GM19023 (cell line): ENCODE measurements at regions not wholly inside any gene's neighbourhood (a gene's known extent, or its start where the extent isn't known, plus 50 kb on each side); places are given as distances from the start of the nearest gene placed in this dataset.
A peak's percentile ranks its signal among the peaks of the same experiment; 100 is the strongest.
"Not testable (repeated sequence)": the region's sequence is repeated elsewhere in the genome, so short reads cannot be mapped to it uniquely, and the experiment has no call there.

Source experiments
- ATAC-seq: cut with Tn5 transposase; IDR thresholded peaks from one replicate; pipeline ENCODE4 v1.9.1; 2021; ENCODE audit warnings: mild to moderate bottlenecking, moderate library complexity; ENCODE audit not compliant: unreplicated experiment

DNA sequence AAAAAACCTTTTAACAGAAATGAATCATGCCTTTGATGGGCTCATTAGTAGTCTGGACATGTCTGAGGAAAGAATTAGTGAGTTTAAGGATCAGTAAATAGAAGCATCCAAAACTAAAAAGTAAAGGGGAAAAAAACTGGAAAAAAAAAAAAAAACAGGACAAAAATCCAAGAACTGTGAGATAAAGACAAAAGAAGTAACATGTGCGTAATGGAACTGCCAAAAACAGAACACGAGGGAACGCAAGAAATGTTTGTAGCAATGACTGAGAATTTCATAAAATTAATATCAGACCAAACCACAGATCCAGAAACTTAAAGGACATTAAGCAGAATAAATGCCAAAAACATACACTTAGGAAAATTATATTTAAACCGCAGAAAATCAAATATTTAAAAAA is 77.4 kb downstream of the MS4A13 start:
- ATAC-seq: no peak

DNA sequence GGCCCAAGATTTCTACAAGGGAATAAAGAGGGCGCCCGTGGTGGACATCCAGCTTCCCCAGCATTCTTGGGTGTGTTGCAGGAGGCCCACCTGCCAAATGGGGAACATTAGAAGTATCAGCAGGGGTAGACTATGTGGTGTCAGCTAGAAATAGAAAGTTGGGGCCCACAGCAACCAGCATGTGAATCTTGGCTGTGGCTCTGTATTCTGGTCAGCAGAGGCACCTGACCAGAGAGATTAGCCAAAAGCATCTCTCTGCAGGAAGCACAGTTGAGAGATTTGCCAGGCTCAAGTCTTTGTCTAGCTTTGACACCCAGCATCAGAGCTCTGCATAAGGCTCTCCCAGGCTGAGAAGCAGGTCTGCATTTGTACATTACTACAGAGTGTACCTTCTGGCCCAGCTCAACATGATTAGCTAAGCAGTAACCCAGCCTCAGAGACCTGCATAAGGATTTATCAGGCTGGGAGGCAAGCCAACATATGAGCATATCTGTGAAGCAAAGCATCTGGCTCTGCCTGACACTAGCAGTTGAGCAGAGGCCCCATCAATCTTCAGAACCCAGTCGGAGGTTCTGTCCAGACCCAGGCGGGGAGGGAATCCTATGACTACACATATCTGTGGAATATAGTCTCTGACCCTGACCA is 79.9 kb downstream of the MS4A13 start:
- no peak for ATAC-seq

DNA sequence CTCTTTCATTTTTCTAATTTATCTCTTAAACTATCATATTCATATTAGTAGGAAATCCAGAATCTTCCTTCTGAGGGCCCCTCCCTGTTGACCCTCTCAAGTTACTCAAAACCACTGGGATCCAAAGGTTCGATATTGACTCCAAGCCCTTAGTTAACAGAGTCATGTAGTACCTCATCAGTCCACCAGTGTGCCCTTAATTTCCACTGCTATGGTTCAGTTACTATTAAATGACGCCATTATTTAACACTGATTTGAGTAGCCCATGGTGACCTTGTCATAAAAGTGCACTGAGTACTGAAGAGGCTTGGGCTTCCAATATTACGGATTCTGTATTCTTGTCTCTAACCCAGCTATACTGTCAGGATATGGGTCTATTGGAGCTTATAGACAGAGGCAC is 91.9 kb upstream of the MS4A8 start:
- no peak for ATAC-seq

DNA sequence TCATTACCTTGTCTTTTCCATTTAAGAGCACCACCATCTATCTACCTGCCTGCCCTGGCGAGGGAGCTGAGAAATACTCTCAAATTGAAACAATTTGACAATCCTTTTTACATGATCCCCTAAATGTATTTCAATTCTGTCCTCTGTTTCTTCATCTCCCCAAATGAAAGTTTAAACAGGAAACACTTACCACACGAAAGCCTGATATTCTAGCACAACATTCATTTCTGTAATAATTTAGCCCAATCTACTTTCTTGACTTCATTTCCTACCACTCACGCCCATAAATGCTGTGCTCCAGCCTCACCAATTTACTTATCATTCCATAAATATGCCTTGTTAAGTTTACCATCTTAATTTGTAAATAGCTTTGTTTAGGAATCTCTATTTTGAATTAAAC is 89.8 kb upstream of the MS4A8 start:
- no peak for ATAC-seq

DNA sequence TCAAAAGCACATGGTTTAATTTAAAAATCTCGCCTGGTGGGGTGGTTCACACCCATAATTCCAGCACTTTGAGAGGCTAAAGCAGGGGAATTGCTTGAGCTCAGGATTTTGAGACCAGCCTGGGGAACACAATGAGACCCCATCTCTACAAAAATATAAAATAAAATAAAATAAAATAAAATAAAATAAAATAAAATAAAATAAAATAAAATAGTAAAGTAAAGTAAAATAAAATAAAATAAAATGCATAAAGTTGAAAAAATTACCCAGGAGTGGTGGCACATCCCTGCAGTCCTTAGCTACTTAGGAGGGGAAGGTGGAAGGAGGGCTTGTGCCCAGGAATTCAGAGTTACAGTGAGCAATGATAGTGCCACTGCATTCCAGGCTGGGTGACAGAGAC is 88.7 kb upstream of the MS4A8 start:
- ATAC-seq: no peak

DNA sequence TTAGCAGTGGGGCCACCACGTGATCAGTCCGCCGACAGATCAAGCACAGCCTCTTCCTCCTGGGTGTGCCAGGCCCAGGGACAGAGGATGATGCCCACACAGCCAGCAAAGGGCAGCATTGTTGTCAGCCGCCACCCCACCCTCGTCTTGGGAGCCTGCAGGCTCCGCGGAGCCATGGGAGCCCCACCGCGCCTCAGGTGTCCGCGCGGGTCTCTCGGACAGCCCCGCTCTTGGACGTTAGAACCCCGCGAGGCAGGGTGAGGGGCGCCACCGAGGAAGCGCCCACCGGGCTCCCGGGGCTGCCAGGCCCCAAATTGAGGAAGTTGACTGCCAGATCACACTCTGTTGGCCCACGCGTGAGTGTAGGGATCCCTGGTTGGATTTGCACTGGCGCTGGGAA is 83.9 kb upstream of the MS4A8 start:
- ATAC-seq: no peak

DNA sequence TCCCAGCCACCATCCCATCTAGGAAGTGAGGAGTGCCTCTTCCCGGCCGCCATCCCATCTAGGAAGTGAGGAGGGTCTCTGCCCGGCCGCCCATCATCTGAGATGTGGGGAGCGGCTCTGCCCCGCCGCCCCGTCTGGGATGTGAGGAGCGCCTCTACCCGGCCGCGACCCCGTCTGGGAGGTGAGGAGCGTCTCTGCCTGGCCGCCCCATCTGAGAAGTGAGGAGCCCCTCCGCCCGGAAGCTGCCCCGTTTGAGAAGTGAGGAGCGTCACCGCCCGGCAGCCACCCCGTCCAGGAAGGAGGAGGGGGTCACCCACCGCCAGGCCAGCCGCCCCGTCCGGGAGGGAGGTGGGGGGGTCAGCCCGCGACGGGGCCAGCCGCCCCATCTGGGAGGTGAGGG is 77.5 kb upstream of the MS4A8 start:
- not testable (repeated sequence) for ATAC-seq

DNA sequence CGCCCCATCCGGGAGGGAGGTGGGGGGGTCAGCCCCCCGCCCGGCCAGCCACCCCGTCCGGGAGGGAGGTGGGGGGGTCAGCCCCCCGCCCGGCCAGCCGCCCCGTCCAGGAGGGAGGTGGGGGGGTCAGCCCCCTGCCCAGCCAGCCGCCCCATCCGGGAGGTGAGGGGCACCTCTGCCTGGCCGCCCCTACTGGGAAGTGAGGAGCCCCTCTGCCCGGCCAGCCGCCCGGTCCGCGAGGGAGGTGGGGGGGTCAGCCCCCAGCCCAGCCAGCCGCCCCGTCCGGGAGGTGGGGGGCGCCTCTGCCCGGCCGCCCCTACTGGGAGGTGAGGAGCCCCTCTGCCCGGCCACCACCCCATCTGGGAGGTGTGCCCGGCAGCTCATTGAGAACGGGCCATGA is 76.6 kb upstream of the MS4A8 start:
- ATAC-seq: not testable (repeated sequence)

DNA sequence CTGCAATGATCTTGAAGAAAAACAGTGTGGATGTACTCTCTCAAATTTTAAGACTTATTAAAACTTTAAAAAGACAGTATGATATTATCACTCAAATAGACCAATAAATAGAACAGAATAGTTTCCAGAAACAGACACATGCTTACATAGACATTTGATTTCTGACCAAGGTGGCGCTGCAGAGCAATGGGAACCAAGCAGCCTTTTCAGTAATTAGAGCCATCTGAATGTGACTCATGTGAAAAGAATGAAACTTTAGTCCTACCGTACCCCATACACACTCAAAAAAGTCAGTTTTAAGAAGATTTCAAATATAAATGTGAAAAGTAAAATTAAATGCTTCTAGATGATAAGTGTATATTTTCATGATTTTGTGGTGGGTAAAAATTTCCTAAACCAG is 74.2 kb upstream of the MS4A8 start:
- ATAC-seq: no peak

DNA sequence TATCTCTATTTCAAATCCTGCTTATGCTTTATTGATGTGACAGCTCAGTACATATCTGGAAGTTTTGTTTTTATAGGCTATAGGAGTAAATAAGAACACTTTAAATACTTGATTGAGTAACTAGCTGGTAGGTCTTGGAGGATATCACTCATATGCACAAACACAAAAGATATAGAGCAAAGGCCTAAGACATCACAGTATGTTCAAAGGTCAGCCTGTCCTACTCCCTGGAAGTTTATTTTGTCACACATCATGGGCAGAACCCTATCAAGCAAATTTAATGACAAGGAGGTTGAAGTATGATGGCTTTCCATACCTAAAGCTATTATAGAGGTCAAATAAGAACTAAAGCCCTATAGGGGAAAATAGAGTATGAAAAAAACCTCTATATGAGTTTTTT is 70.0 kb upstream of the MS4A8 start:
- no peak for ATAC-seq

DNA sequence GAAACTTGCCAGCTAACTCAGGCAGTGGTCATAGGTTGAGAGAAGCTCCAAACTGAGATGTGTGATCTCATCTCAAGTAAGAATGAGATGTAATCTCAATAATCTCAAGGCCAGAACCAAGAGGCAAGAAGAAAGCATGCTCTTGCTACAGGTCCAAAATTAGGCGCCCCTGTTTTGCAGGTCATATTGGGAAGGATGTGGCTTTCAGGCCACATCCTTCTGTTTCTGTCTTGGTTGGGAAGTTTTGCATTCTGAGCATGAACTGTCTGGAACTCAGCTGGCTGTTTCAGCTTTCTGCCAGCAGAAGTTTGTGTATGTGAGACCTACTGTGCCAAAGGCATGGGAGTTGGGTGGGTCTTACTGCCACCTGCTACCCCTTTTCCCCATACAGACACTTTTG is 67.5 kb upstream of the MS4A8 start:
- no peak for ATAC-seq

DNA sequence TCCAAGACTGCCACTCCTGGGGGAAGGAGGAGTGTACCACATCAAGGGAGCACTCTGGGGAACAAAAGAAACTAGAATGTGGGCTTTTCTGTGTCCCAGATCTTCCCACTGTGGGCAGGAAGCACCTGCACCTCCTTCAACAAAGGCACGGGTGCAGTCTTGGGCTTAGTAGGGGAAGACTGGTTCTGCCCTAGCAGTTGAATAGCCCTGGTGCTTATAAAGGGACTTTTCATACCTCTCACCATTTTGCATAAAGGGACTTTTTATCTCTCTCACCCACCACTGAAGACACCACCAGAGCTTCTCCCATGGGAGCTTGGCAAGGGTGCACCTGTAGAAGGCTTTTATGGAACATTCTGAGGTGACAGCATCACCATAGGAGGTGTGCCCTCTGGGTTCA is 65.8 kb upstream of the MS4A8 start:
- peak; percentile 81 for ATAC-seq

DNA sequence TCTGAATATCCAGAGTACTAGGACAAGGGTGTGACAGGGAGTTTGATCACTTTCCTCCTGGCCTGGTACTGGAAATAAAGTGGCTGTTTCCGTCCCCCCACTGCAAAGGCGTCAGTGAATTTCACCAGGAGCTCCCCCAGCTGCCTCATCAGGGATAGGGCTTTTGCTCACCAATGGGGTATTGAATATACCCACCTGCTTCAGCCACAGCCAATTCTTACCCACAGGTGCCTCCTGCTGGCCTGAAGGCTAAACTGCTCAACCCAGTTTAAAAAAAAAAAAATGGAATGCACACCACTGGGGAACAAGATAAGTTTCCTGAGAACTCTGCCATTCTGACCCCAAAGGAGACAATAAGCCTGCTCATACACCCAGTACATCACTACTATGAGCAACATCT is 65.3 kb upstream of the MS4A8 start:
- ATAC-seq: peak; percentile 61

DNA sequence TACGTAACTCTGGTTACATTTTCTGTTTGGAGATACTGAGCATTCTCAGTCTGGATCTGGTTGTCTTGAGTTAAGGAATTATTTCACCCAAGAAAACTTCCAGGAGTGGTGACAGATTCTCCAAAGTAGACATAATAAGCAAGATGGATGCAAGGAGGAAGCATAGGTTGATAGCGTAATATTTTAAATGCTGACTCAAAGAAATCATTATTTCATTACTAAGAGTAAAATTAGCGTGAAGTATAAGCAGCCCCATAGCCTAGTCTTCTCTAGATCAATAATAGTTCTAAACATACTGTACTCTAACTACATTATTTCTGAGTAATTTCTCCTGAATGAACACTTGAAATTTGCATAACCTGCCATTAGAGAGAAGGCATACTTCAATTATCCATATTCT is 57.5 kb upstream of the MS4A8 start:
- ATAC-seq: no peak

DNA sequence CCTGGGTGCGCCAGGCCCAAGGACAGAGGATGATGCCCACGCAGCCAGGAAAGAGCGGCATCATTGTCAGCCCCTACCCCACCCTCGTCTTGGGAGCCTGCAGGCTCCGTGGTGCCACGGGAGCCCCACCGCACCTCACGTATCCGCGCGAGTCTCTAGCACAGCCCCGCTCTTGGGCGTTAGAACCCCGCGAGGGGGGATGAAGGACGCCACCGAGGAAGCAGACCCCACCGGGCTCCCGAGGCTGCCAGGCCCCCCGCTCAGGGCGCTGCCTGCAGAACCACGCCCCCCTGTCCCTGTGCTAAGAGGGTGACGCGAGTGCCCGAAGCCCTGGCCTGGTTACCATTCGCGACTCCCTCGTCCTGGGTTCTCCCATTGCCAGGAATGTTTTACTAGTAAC is 52.3 kb upstream of the MS4A8 start:
- ATAC-seq: no peak
